Midbrain (tissue), 1 donor: ENCODE measurements at regions not wholly inside any gene's neighbourhood (a gene's known extent, or its start where the extent isn't known, plus 50 kb on each side); places are given as distances from the start of the nearest gene placed in this dataset.

Experiments used
- DNase-seq: peaks from one replicate; lab custom pipeline; 2025; lab: John Stamatoyannopoulos, UW

DNA sequence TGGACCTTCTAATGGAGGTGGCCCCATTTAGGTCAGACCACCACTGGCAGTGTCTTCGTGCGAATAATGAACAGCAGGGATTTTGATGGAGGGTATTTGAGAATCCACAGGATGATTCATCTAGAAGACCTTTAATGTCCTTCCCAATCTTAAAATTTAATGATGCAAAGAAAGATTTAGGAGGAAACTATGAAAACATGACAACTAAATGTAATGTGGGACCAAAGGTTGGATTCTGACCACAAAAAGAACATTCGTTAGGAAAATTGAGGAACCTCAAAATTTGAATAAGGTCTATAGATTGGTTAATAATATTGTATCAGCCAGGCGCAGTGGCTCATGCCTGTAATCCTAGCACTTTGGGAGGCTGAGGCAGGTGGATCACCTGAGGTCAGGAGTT is 78.2 kb upstream of the TMPO start:
- DNase-seq = no peak

DNA sequence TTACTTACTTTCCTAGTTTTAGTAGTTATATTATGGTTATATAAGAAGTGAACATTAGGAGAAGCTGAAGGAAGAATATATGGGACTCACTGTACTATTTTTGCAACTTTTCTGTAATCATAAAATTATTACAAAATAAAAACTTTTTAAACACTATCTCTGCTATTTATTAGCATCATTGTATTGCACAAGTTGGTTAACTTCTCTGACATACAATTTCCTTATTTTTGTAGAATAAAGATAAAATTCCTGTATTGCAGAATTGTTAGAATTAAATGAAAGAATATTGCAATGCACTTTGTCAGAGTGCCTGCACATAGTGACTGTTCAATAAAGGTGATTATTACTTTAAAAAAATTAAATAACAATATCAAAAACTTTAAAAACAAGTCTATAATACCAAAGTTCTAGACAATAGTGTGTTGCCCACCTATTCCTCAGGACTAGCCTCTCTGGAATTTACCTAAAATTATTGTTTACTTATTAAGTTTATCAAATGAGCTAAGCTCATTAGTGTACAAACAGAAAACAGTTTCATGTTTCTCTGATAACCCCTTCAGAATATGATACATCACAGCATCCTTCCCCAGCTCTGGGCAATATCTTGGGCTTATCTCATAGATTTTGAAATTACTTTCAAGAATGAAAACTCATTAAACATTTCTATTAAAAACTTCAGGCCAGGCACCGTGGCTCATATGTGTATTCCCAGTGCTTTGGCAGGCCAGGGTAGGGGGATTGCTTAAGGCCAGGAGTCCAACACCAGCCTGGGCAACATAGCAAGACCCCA is 77.4 kb upstream of the TMPO start:
- DNase-seq = no peak

DNA sequence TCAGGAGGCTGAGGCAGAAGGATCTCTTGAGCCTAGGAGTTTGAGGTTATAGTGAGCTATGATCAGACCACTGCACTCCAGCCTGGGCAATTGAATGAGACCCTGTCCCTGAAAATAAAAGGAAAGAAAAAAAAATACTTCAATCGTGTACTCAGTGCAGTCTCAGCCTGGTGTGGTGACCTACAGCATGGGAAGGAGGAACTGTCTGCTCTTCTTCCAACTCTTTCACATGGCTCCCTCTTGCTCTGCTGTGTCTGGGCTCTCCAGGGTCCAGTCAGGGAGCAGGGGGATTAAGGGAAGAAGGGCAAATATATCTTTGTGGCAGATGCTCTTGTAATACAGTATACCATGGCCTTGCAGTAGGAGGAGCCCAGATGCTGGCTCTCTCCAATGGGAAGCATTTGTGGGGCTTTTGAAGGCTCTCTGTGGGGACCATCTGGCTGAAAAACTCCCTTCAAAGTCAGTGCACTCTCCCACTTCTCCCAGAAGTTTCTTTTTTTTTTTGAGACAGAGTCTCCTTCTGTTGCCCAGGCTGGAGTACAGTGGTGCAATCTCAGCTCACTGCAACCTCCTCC is 76.6 kb upstream of the TMPO start:
- no peak for DNase-seq

DNA sequence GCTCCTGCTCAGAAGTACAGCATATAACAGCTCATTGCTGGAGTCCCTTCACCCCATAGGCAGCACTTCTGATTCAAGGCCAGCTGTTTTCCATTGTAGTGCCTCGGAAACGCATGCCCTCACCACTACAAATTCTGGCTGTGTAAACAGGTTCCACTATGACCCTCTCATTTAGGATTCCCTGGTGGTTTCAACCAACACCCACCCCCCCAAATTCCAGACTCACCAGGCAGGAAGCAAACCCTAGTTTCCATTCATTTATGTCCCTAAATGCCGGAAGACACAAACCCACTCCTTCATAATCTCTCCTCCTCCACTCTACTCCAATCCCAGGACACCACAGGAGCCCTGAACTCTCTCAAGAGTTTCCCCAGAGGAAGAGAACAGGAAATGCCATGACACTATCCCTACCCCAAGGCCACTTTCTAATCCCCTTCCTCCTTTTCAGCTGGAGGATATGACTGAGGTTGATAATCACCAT is 75.9 kb upstream of the TMPO start:
- no peak for DNase-seq

DNA sequence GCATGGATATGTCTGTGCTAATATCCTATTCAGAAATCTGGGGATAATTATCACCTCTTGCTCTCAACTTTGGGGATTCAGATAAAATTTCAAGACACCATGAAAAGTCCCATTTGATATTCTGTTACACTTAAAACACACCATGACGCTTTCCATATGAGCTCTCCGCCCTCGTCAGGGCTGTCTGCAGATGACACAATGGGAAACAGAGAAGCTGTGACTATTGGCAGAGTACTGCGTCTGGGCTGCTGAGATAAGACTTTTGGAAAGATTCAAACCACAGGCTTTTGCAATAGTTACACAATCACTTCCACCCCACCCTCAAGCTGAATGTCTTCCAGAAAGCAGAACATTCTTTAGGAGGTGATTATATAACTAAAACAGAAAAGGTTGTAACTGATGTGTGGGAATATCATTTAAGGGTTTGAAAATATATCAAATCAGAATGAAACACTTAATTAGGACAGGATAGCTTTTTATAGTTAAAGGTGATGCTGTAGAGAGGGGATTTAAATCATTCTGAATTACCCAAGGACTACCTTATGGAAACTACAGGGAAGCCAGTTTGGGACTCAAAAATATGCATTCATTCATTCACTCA is 75.3 kb upstream of the TMPO start:
- DNase-seq = peak; percentile 26

DNA sequence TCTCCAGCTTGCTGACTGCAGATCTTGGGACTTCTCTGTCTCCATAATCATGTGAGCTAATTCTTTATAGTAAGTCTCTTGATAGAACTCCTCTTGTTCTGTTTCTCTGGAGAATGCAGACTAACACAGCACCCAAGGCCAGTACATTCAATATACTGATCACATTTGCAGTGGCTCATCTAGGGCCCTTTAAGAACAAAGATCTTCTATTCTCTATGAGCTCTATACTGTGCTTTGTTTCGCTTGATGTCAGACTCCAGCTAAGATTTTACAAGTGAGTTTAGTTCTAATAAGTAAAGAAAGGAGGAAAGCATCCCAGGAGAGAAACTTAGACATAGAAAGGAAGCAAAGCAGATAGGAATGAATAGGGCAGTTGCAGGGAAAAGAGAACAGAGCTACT is 69.3 kb upstream of the TMPO start:
- no peak for DNase-seq

DNA sequence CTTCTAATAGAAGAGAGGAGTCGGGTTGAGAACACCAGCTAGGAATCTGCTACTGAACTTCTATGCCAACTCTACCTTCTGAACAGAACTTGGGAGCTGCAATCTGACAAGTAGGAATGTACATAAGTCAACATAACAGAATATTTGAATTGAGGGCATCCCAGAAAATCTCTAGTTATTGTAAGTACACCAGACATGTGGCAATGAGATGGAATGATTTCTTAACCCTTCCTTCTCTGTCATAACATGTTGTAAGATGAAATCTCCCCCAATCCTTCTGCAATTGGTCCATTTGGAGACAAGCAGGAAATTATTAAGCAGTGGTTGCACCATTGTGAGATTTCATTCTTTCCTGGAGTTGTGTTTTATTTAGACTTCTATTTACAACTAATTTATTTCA is 68.7 kb upstream of the TMPO start:
- no peak for DNase-seq

DNA sequence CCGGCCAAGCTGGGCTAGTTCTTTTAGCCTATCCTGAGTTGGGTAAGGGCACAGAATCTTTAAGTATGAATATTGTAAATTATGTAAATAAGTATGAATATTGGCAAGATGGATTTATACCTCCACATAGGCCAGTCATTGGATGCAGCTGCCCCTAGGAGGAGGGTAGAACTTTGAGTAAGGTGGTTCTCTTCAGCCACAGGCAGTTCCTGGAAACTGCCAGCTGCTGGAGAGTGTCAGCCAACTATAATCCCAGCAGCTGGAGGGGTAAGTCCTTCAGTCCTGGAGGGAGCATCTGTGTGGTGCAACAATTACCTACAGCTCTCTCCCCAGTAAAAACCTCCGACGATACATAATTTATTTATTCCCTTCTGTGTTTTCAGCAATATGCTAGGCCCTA is 65.8 kb upstream of the TMPO start:
- no peak for DNase-seq

DNA sequence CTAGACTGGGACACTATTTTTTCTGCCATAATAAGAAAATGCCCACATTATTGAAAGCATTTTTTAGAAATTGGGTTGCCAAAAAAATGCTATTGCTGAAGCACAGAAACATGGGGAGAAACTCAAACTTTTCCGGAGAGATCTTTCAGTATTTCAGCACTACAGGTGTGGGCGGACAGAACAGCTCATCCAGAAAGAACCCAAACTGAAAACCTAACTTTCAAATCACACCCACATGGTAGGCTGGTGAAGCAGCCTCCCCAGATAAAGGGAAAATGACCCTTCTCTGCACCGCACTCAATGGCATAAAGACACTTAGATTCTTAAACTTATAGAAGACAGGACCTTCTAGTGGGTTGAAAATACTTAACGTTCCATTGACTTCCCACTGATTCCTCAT is 62.3 kb upstream of the TMPO start:
- no peak for DNase-seq

DNA sequence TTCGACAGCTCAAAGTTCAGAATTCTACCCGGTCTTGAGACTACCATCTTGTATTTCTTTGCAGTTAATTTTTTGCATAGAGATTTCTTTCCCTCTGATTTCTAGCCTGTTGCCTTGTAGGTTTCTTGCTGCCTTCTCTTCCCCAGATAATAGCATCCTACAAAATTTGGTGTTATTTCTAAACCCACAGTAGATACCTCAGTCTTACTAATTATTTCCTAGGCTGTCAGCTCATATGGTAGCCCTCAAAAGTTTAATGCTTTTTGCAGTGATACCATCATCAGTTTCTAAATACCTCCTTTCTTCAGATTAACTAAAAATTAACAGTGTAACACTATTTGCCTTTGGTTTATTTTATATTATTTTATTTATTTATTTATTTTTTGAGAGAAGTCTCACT is 61.9 kb upstream of the TMPO start:
- DNase-seq = no peak

DNA sequence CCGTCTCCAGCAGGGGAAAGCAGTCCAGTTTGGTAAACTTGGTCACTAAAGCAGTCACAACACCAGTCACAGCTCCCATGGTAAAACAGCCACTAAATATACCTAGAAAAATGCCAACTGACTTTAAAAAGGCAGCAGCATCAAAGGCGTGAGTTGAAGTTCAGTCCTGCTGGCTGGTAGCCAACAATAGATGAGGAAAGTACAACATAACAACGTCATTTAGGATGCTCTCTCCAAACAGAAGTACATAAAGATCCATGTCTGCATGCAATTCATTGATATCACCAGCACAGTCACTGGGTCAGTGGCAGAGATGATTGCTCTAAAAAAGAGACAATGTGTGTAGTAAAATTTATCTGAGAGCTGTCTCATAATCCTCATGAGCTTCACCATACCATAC is 59.3 kb upstream of the TMPO start:
- no peak for DNase-seq

DNA sequence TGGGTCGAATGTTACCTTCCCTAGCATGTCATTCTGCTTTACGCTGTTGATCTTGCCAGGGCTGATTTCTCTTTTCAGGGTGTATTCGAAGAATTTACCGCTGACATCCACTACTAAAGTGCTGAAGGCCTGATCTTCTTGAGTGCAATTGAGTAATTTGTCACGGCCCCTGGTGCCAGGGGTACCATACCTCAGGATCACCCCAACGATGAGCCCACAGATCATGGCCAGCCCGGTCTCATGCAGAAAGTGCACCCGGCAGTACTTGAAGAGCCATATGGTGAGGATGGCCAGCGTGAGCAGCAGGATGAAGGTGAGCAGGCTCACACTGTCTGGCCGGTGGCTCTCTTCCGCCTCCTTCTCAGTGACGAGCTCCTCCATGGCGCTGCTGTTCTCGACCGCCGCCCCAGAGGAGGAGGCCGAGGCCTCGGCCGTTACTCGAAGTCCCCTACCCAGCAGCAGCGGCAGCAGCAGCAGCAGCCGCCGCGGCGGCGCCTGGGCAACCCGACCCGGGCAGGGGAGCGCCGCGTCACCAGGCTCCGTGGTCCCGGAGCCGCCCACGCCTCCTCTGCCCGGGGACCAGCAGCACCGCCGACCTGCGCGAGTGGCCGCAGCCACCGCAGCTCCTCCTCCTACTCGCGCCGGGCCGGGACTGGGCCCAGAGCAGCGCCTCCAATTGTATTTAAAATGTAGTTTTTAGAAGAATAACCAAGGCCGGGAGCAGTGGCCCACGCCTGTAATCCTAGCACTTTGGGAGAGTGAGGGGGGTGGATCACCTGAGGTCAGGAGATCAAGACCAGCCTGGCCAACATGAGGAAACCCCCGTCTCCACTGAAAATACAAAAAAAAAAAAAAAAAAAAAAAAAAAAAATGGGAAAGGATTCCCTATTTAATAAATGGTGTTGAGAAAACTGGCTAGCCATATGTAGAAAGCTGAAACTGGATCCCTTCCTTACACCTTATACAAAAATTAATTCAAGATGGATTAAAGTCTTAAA is 58.5 kb upstream of the TMPO start:
- no peak for DNase-seq

DNA sequence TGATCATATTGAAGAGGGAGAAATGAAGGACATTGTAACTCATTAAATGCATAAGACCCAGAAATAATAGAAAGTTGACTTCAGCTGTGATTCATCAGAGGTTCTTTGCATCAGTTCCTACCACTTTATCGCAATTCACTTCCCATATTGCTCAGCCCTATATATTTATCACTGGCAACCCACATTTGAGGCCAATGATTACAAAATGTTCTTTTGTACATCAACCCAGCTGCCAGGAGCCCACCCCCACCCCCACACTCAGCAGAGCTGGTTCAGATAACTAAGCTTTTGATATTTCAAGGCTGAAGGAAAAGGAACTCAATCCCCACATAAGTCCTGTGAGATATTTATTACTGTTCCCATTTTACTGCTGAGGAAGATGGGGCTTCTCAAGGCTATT is 51.2 kb upstream of the TMPO start:
- DNase-seq = no peak

DNA sequence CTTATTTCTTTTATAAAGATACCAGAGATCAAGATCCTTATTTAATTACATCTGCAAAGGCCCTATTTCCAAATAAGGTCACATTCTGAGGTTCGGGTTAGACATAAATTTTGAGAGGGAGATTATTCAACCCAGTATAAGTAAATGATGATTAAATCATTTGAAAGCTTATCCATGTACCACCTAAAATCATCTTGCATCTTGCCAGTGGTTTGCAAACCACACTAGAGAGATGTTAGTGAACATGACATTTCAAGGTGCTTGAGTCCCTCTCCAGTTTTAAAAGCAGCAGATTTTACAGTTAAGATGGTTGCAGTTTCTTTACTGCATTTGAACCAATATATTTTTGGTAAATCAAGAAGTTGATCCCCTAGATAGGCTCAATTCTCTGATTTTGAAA is 49.9 kb upstream of the TMPO start:
- DNase-seq = no peak
